ENCODE measurements at regions not wholly inside any gene's neighbourhood (a gene's known extent, or its start where the extent isn't known, plus 50 kb on each side); places are given as distances from the start of the nearest gene placed in this dataset.
"Not testable (repeated sequence)": the region's sequence is repeated elsewhere in the genome, so short reads cannot be mapped to it uniquely, and the experiment has no call there.

DNA sequence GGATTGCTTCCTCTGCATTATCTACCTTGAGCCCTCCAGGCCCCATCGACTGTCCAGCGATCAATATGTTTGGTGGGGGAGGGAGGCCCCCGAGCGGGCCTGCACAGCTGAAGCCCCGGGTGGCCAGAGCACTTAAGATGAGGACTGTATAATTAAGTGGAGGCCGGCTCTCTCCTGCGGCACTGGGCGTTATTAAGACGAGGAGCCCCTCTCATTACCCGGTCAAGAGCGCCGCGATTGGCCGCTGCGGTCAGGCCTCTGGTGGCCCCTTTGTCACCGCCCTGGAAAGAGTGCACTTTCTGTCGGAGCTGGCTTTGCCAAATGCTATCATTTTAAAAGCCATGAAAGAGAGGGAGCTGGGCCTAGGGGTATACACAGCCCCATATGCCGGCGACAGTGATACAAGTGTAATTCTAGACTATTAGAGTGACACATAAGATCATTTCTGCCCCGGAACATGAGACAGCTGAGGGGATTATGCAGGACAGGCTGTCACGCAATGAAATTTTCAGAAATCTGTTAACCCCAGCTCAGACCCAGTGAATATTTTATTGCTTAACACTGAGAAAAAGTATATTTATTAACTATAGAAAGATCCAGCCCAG, 106.3 kb upstream of the IRX1 start:
- DNase-seq (ENCODE audit: low read depth): no peak

DNA sequence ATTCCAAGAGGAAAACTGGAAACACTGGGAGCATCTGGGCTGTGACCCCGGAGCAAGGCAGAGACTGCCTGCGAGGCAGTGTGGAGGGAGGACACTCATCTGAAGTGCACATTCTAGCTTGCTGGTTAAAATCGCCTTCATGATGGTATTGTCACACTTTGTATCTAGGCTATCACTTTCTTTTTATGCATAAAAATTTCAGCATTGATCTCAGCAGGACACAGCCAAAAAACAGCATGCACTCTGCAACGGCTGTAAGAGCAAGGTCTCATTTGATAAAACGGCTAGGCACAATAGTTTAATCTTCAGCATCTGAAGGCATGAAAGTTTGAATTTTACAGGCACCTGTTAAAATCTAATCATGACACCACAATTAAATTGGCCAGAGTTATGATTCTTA, 110.8 kb upstream of the IRX1 start:
- DNase-seq (ENCODE audit: low read depth): no peak

- DNase-seq (ENCODE audit: low read depth): no peak
These were observed 114.5 kb upstream of the IRX1 start for GRCh38 chr5:3481175-3481574.

DNA sequence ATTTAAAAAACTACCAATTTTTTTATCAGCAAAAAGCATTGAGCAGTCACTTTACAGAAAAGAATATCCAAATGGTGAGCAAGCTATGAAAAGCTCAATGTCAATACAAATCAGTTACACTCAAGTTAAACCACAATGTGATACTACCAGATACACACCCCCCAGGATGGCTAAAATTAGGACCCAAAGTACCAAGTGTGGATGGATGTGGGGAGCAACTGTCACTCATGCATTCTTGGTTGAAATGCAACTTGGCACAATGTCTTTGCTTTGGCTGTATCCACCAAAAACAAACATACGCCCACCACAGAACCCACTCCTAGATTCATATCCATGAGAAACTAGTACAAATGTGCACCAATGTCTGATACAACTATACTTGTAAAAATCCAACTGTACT, 120.0 kb upstream of the IRX1 start:
- no peak for DNase-seq (ENCODE audit: low read depth)

DNA sequence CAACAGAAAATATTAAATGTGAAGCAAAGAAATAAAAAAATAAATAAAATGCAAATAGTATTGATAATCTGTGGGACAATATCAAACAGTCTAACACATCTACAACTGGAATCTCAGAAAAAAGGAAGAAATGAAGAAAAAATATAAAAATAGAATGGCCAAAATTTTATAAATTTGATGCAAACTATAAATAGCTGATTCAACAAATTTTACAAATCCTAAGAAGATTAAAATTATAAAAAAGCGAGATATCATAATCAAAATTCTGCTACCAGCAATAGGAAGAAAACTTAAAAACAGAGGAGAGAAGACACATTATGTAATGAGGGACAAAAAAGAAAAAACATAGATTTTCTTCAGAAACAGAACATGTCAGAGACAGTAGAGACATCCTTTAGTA, 129.2 kb upstream of the IRX1 start:
- no peak for DNase-seq (ENCODE audit: low read depth)

GRCh38 chr5:3460416-3460815, 135.2 kb upstream of the IRX1 start:
- no peak for DNase-seq (ENCODE audit: low read depth)

DNA sequence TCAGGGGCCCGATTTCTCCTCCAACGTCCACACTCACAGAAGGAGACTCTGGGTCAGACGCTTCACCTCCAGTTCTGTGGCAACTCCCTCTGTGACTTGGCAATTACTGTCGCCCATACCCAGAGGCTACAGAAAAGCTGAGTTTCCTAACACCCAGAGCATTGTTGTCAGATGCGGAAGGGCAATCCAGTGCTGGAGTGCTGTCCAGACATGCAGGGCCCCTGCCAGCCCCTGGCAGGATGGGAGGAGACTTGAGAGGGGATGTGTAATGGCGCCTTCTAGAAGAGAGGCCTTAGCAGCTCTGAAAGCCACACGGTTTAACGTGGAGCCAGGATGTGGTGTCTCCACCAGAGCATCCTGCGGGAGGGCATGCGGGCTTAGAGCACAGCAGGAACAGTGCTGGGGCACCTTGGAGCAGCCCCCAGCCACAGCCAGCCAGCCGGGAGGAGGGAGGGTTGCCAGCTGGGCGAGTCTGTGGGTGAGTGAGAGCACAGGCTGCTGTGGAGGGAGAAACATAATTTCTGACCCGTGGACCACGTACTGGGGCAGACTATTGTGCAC, 139.4 kb upstream of the IRX1 start:
- no peak for DNase-seq (ENCODE audit: low read depth)

GRCh38 chr5:3454028-3454427, 141.6 kb upstream of the IRX1 start:
- not testable (repeated sequence) for DNase-seq (ENCODE audit: low read depth)

- no peak for DNase-seq (ENCODE audit: low read depth)
These were observed 143.0 kb upstream of the IRX1 start for GRCh38 chr5:3452622-3453021.

GRCh38 chr5:3451961-3452360, 143.7 kb upstream of the IRX1 start:
- DNase-seq (ENCODE audit: low read depth): no peak

- no peak for DNase-seq (ENCODE audit: low read depth)
These were observed 146.2 kb upstream of the IRX1 start for GRCh38 chr5:3449481-3449880.

DNA sequence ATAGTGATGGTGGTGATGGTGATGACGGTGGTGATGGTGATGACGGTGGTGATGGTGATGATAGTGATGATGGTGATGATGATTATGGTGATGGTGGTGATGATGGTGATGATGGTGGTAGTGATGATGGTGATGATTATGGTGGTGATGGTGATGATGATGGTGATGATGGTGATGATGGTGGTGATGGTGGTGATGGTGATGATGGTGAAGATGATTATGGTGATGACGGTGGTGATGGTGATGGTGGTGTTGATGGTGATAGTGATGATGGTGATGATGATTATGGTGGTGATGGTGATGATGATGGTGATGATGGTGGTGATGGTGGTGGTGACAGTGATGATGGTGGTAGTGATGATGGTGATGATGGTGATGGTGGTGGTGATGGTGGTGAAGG, 149.2 kb upstream of the IRX1 start:
- DNase-seq (ENCODE audit: low read depth): no peak

- DNase-seq (ENCODE audit: low read depth): not testable (repeated sequence)
These were observed 150.1 kb upstream of the IRX1 start for GRCh38 chr5:3445517-3445916.

GRCh38 chr5:3432135-3432534, 163.5 kb upstream of the IRX1 start:
- no peak for DNase-seq (ENCODE audit: low read depth)

DNA sequence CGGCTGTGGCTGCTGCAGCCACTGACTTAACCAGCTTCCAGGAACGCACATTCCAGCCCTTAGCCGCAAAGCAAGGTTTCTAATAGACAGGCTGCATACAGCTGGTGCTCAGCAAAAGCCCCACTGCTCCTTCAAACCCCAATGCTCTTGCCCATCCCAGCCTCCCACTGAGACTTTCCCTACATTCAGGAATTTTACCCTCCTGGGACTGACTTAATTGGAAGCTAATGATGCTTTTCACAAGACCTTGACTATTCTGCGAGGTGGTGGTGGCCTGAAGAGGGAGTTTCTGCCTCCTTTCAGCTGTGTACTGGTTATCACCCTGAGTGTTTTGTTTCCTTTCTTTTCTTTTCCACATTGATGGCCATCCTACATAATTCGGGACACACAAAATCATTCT, 164.9 kb upstream of the IRX1 start:
- no peak for DNase-seq (ENCODE audit: low read depth)

GRCh38 chr5:3429962-3430361, 165.7 kb upstream of the IRX1 start:
- DNase-seq (ENCODE audit: low read depth): no peak

- no peak for DNase-seq (ENCODE audit: low read depth)
These were observed 167.3 kb upstream of the IRX1 start for GRCh38 chr5:3428334-3428733.

- DNase-seq (ENCODE audit: low read depth): no peak
These were observed 170.7 kb upstream of the IRX1 start for GRCh38 chr5:3424946-3425345.

DNA sequence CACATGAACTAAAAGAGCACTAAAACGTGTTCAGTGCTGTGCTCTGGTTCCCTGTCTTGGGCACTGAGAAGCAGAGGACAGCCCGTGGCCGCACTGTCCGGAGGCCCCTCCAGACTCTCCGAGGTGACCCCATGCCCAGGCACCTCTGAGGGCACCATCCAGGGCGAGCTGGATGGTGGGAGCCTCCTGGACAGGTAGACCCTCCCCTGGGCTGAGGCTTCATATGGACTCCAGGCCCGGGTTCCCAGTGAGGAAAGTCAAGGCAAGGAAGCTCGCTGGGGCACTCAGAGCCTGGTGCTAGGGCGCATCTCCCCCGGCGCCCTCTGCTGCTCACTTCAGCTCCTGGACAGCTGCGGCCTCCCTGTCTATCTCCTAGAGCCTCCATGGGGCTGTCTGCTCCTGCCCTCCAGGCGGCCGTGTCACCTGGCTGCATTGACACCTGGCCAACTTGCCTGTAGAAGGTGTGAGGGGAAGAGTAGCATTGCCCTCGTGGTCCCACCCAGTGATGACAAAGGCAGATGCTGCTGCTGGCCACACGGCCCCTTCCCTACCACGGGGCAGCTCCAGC, 178.2 kb upstream of the IRX1 start:
- peak; percentile 10 for DNase-seq (ENCODE audit: low read depth)

GRCh38 chr5:3414371-3414770, 181.3 kb upstream of the IRX1 start:
- no peak for DNase-seq (ENCODE audit: low read depth)

DNA sequence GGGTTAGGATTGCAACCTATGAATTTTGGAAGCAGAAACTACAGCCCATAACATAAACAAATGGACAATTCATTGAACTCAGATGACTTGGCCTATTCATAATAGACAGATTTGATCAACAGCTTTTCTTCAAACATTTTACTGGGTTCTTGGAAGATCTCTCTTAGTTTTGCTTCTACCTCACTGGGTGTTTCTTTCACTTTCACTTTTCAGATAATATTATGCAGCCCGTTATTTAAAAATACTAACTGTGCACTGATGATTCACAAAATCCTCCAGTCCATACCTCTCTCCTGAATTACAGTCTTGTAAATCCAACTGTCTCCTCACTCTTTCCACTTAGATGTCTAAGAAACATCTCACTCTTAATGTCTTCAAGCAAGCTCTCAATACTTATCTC, 183.5 kb upstream of the IRX1 start:
- DNase-seq (ENCODE audit: low read depth): no peak

DNA sequence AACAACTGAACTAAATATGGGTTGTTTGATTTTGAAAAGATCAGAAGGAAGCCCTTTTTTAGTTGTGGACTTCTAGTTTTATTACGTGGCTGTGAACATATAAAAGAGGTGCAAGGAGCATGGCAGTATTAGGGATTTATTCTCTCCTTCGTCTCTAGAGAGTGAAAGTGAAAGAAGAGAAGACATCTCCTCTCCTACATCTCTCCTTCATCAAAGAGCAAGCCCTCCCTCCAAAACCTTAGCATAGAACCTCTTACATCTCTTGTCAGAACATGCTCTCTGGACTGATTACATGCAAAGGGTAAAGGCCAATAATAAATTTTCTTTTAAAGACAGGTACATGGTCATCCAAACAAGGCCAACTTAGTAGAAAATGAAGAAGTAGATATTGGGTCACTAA, 184.3 kb upstream of the IRX1 start:
- DNase-seq (ENCODE audit: low read depth): no peak

- DNase-seq (ENCODE audit: low read depth): no peak
These were observed 194.0 kb upstream of the IRX1 start for GRCh38 chr5:3401635-3402034.

DNA sequence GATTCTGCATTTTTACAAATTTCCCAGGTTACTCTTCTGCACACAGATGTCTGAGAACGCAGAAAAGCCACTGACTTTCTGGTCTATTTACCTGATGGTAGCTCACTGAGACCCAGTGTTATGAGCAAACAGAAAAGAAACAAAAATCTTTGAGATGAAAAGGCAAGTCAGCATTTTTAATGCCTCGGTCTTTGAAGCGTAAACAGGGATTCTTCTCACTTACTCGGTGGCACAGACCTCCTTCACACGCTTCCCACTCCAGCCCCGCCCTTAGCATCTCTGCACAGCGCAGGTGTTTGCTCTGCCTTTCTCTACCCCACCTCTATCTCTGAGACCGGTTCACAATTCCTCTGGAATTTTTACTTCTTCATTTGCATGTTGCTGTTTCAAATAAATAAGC, 195.0 kb upstream of the IRX1 start:
- no peak for DNase-seq (ENCODE audit: low read depth)

Measured in HT1080 (cell line).